HL-60 (cell line): ENCODE measurements at regions not wholly inside any gene's neighbourhood (a gene's known extent, or its start where the extent isn't known, plus 50 kb on each side); places are given as distances from the start of the nearest gene placed in this dataset.

Source experiments
- CTCF ChIP-seq: IDR thresholded peaks from one replicate; pipeline ENCODE4 v1.5.1; 2011; ENCODE audit warnings: low read length, control low read depth, inconsistent platforms; ENCODE audit not compliant: insufficient read depth
- POLR2AphosphoS5 ChIP-seq: IDR thresholded peaks from 2 replicates; pipeline ENCODE4 v1.6.1; 2012; ENCODE audit warnings: low read depth
- REST ChIP-seq: IDR thresholded peaks from 2 replicates; pipeline ENCODE4 v1.6.1; 2012; ENCODE audit warnings: low read depth; ENCODE audit not compliant: insufficient replicate concordance
- SPI1 ChIP-seq: IDR thresholded peaks from 2 replicates; pipeline ENCODE4 v1.6.1; 2012; ENCODE audit warnings: low read depth, mild to moderate bottlenecking, borderline replicate concordance

- TF ChIP-seq REST (no peak), CTCF (no peak), POLR2AphosphoS5 (no peak), SPI1 (no peak)
Observed at GRCh38 chr10:93150990-93151547, 77.4 kb downstream of the CYP26A1 start.
